Lower leg skin (tissue), 3 donors: ENCODE measurements at regions not wholly inside any gene's neighbourhood (a gene's known extent, or its start where the extent isn't known, plus 50 kb on each side); places are given as distances from the start of the nearest gene placed in this dataset.

Experiments used
- POLR2A ChIP-seq, 2 donors: fragments of 450-650 bp; IDR thresholded peaks; one replicate each; pipeline ENCODE4 v1.6.1; 2016 to 2017; ENCODE audit warnings: antibody characterized with exemption in 2 of 2, mild to moderate bottlenecking in 1 of 2, moderate library complexity in 1 of 2
- TF ChIP-seq, protein P1 (sequence below), 3 donors: fragments of 450-650 bp; IDR thresholded peaks; one replicate each; pipeline ENCODE4 v1.5.1; 2016; ENCODE audit warnings: antibody characterized with exemption in 3 of 3, mild to moderate bottlenecking in 3 of 3, moderate library complexity in 2 of 3

DNA sequence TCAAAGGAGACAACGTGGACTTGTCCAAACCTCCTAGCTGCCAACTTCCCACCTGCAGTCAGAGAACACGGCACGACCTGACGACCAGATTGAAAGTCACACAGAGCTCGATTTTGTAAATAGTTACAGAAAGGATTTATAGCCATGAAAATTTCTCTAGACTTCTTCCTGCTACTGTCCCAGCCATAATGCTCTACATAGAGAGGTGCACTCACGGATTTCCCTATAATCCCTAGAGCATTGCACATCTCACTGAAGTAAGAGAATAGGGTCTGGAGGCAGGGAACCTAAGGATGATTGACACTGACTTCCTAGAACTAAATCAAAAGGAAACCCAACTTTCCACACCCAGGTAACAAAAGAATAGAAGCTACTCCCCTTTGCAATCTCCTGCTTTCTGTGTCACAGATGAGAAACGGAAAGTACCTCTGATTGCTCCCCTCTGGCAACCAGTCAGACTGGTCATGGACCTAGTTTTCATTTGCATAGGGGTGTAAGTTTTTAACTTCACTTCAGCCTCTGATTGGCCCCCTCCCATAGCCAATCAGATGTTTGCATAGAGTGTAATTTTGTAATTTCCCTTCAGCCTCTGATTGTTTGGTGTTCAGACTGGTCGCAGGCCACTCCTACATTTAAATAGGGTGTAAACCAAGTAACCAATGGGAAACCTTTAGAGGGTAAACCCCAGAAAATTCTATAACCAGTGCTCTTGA lies 58.6 kb upstream of the FBXO11 start:
- TF ChIP-seq, protein P1, sequence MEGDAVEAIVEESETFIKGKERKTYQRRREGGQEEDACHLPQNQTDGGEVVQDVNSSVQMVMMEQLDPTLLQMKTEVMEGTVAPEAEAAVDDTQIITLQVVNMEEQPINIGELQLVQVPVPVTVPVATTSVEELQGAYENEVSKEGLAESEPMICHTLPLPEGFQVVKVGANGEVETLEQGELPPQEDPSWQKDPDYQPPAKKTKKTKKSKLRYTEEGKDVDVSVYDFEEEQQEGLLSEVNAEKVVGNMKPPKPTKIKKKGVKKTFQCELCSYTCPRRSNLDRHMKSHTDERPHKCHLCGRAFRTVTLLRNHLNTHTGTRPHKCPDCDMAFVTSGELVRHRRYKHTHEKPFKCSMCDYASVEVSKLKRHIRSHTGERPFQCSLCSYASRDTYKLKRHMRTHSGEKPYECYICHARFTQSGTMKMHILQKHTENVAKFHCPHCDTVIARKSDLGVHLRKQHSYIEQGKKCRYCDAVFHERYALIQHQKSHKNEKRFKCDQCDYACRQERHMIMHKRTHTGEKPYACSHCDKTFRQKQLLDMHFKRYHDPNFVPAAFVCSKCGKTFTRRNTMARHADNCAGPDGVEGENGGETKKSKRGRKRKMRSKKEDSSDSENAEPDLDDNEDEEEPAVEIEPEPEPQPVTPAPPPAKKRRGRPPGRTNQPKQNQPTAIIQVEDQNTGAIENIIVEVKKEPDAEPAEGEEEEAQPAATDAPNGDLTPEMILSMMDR (IDR thresholded peaks at IDR 0.05): no peak
- TF ChIP-seq POLR2A (IDR thresholded peaks at IDR 0.05): no peak
